ENCODE measurements at regions not wholly inside any gene's neighbourhood (a gene's known extent, or its start where the extent isn't known, plus 50 kb on each side); places are given as distances from the start of the nearest gene placed in this dataset.

GRCh38 chr14:25841226-25841625, 756.6 kb downstream of the NOVA1 start:
- peak; percentile 68 for DNase-seq (ENCODE audit: low read depth)
- TF ChIP-seq CTCF (conservative IDR thresholded peaks at IDR 0.05; ENCODE audit: control insufficient read depth, insufficient read depth, low read depth, low read length): no peak
- no peak overlapping the region for H3K4me3 ChIP-seq (ENCODE audit: control insufficient read depth, low read depth, low read length)

DNA sequence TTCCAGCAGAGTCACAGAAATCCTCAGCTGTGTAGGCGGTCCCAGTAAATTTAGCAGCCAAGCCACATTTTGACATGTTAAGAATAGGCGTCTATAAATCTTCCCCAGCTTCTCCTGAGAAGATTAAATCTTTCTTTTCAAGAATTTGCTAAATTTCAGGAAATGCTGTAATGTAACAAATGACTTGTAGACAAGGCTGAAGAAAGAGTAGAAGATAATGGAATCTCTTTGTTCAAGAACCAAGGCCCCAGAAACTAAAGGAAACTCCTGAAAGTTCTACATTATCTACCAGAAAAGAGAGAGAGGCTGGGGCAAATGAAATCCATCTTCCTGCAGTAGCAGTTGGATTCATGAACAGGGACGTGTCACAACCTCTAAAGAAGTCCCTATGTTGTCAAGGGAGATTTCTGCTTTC, 760.3 kb downstream of the NOVA1 start:
- H3K4me3 ChIP-seq (ENCODE audit: control insufficient read depth, low read depth, low read length): no peak overlapping the region
- DNase-seq (ENCODE audit: low read depth): no peak
- no peak for TF ChIP-seq CTCF (conservative IDR thresholded peaks at IDR 0.05; ENCODE audit: control insufficient read depth, insufficient read depth, low read depth, low read length)

DNA sequence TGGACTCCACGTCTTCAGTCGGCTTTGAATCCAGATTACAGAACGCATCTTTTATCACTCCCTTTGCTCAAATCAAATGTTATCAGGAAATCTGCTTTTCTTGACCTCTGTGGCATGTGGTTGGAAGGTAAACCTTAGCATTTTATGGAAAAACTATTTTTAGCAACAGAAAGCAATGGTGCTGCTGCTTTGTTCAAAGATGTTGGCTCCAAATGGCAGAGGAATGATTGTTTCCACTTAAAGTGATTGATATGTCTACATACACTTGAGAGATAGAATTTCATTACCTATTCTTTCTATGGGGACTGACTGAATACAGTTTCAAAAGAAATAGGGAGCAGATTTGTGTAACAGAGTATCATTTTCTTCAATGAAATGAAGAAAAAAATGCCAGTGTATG, 761.2 kb downstream of the NOVA1 start:
- no peak for TF ChIP-seq CTCF (conservative IDR thresholded peaks at IDR 0.05; ENCODE audit: control insufficient read depth, insufficient read depth, low read depth, low read length)
- DNase-seq (ENCODE audit: low read depth): no peak
- no peak overlapping the region for H3K4me3 ChIP-seq (ENCODE audit: control insufficient read depth, low read depth, low read length)

- peak; percentile 65 for DNase-seq (ENCODE audit: low read depth)
- TF ChIP-seq CTCF (conservative IDR thresholded peaks at IDR 0.05; ENCODE audit: control insufficient read depth, insufficient read depth, low read depth, low read length): peak; percentile 76
- H3K4me3 ChIP-seq (ENCODE audit: control insufficient read depth, low read depth, low read length): no peak overlapping the region
Observed at GRCh38 chr14:25833341-25834126, 764.3 kb downstream of the NOVA1 start.

DNA sequence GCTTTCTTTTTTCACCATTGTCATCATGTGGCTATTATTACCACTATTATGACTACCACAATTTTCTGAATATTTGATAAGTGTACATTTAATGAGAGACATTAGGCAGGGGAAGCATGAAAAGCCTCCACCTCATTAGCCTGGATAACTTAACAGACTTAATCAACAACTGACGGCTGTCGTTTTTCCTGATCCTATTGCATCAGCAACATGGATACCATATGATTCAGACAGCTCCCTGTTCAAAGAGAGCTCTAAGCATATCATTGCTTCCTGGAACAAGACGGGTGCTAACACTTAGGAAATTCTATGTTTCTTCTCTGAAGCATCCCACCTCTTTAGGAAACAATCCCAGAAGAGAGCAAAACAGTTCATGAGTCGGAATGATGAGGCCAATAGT, 765.2 kb downstream of the NOVA1 start:
- H3K4me3 ChIP-seq (ENCODE audit: control insufficient read depth, low read depth, low read length): no peak overlapping the region
- no peak for TF ChIP-seq CTCF (conservative IDR thresholded peaks at IDR 0.05; ENCODE audit: control insufficient read depth, insufficient read depth, low read depth, low read length)
- no peak for DNase-seq (ENCODE audit: low read depth)

- no peak overlapping the region for H3K4me3 ChIP-seq (ENCODE audit: control insufficient read depth, low read depth, low read length)
- no peak for DNase-seq (ENCODE audit: low read depth)
- TF ChIP-seq CTCF (conservative IDR thresholded peaks at IDR 0.05; ENCODE audit: control insufficient read depth, insufficient read depth, low read depth, low read length): no peak
Observed at GRCh38 chr14:25828562-25828961, 769.3 kb downstream of the NOVA1 start.
